Rectal smooth muscle tissue (tissue), 1 donor: ENCODE measurements at regions not wholly inside any gene's neighbourhood (a gene's known extent, or its start where the extent isn't known, plus 50 kb on each side); places are given as distances from the start of the nearest gene placed in this dataset.

ENCODE experiments used
- H3K27ac ChIP-seq: one replicate; pipeline ENCODE4 v1.7.0; 2013; ENCODE audit warnings: low read depth, low read length, inconsistent platforms
- H3K27me3 ChIP-seq: one replicate; pipeline ENCODE4 v1.7.0; 2013; ENCODE audit warnings: low read length; ENCODE audit not compliant: control insufficient read depth, insufficient read depth
- H3K36me3 ChIP-seq: one replicate; pipeline ENCODE4 v1.7.0; 2013; ENCODE audit warnings: low read length; ENCODE audit not compliant: control insufficient read depth, insufficient read depth
- H3K4me1 ChIP-seq: one replicate; pipeline ENCODE4 v1.7.0; 2013; ENCODE audit warnings: low read length; ENCODE audit not compliant: control insufficient read depth, insufficient read depth
- H3K4me3 ChIP-seq: one replicate; pipeline ENCODE4 v1.7.0; 2013; ENCODE audit warnings: low read length
- H3K9ac ChIP-seq: one replicate; pipeline ENCODE4 v1.7.0; 2013; ENCODE audit warnings: low read length

DNA sequence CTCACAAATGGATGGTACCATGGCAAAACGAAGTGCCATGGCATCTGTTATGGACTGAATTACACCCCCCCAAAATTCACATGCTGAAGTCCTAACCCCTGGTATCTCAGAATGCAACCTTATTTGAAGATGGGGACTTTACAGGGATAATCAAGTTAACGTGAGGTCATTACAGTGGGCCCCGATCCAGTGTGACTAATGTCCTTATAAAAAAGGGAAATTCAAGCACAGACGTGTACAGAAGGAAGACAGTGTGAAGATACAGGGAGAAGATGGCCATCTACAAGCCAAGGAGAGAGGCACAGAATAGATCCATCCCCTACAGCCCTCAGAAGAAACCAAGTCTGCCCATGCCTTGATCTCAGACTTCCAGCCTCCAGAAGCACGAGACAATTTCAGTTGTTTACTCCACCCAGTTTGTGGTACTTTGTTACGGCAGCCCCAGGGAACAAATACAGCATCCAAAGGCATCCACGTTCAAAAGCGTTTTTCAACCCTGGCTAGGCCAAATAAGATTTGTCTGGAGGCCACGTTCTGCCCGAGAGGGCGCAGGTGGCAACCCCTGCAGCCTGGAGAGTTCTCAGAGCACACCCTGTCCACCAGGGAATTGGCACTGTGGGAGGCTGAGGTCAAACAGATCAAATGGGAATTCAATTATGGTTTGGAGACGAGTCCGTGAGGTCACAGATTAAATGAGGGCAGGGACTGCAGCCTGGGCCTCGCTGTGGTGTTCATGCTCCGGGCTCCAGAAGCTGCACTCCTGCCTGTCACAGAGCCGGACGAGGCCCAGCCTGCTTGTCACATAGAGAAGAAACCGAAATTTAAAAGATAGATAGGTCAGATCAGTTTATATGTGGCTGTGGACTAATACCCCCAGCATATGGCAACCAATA, 494.8 kb downstream of the SHQ1 start:
- H3K27me3 ChIP-seq = no peaks in the 10 kb centered on the region
- H3K9ac ChIP-seq = no peak overlapping the region
- H3K4me1 ChIP-seq = no peaks in the 10 kb centered on the region
- no peak overlapping the region for H3K4me3 ChIP-seq
- H3K36me3 ChIP-seq = no peaks in the 10 kb centered on the region
- no peak overlapping the region for H3K27ac ChIP-seq

DNA sequence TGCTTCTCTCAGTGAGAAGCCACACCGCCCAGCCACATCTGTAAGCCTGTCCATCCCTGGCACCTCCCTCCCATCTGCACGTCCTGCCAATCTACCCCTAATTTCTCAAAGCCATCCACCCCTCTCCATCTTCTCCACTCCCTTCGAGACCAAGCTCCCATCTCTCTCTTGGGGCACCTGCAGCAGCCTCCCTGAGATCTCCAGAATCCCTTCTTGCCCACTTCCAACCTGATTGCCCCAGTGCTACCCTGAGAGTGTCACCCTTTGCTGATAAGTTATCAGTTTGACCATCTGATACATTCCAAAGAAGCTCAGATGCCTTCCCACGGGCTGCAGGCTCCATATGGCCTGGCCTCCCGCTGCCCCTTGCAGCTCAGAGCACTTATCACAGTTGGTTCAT, 496.1 kb downstream of the SHQ1 start:
- Histone ChIP-seq H3K27me3 (no peaks in the 10 kb centered on the region), H3K4me3 (no peak overlapping the region), H3K27ac (no peak overlapping the region), H3K4me1 (no peaks in the 10 kb centered on the region), H3K9ac (no peak overlapping the region), H3K36me3 (no peaks in the 10 kb centered on the region)

DNA sequence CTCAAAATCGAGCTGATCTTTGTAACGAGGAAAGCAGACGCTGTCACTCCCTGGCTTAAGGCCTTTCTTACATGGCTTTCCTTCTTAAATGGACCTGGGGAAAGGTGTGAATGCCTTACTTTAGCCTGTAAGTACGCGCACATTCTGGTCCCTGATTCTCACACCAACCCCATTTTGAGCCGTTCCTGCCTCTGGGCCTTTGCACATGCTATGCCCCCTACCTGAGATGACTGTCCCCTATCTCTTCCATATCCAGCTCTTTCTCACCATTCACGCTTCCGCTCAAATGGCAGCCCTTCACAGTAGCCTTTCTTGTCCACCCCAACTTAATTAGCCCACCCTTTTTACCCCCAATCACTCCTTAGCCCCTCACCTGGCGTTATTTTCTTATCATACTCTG, 496.7 kb downstream of the SHQ1 start:
- H3K4me1 ChIP-seq = no peaks in the 10 kb centered on the region
- H3K27me3 ChIP-seq = no peaks in the 10 kb centered on the region
- no peaks in the 10 kb centered on the region for H3K36me3 ChIP-seq
- no peak overlapping the region for H3K9ac ChIP-seq
- H3K27ac ChIP-seq = no peak overlapping the region
- H3K4me3 ChIP-seq = no peak overlapping the region

DNA sequence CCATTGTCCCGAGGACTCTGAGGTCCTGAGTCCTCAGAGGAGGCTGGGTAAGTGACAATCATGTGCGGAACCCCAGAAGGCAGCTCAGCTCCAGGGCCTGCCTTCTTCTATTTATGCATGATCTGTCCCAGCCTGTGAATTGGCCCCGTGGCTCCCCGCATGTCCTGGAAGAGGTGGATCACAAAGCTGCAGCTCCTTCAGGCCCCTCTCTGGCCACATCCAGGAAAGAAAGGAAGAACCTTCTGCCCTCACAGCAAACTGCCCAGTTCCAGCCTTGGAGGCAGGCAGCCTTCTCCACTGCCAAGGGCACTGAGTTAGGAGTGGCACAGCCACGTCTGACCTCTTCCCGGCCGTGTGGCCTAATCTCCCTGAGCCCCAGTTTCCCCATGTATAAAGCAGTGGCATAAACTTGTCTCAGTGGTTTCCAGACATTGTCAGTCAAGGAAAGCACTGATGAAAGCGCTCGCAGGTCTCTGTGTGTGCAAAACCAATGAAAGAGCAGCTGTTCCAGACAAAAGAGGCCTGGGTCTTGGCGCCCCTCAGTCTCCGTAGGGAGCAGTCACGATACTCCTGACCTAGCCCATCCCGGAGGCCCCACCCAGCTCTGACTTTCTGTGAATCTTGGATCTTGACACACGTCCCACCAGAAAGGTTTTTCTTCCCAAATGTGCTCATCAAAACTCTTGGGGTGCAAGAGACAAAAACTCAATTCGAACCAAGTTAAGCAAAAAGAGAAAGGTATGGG, 497.3 kb downstream of the SHQ1 start:
- H3K27ac ChIP-seq = no peak overlapping the region
- no peaks in the 10 kb centered on the region for H3K4me1 ChIP-seq
- no peaks in the 10 kb centered on the region for H3K27me3 ChIP-seq
- H3K36me3 ChIP-seq = no peaks in the 10 kb centered on the region
- no peak overlapping the region for H3K4me3 ChIP-seq
- no peak overlapping the region for H3K9ac ChIP-seq

DNA sequence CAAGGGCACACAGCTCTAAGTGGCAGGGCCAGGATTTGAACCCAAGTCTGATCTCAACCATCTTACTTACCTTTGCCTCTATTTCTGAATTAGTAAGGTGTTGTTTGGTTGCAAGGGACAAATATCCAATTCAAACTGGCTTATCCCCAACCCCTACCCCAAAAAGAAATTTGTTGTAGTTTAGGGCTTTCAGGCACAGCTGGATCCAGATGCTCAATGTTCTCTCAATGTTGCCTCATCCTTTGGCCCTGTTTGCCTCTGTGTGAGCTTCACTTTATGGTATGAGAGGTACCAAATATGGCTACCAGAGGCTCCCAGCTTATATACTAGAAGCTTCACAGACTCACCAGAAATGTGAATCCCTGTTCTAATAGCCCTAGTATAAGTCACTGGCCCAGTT, 499.9 kb downstream of the SHQ1 start:
- Histone ChIP-seq H3K27me3 (no peaks in the 10 kb centered on the region), H3K27ac (peak overlapping the region; percentile 34), H3K4me3 (no peak overlapping the region), H3K9ac (no peak overlapping the region), H3K4me1 (no peaks in the 10 kb centered on the region), H3K36me3 (no peaks in the 10 kb centered on the region)

DNA sequence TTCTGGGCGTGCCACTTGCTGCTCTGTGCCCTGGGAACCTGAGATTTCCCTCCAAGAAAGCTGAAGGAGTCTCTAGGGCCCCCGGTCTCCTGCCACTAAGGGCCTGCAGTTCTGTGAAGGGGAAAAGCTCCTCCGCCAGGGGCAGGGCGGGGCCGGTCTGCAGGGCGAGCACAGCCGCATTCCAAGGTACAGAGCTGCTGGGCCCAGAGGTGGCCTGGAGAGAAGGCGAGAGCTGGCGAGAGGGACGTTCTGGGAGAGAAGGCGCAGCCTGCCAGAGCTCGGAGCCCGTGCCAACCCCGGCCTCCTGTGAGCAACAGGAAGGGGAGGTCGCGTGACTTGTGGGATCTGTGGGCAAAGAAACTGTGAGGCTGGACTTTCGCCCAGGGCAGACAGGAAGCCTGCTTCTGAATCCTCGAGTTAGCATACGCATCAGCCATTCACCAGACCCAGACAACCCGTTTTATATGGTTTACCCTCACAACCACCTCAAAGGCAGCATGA, 500.4 kb downstream of the SHQ1 start:
- H3K9ac ChIP-seq = no peak overlapping the region
- no peaks in the 10 kb centered on the region for H3K27me3 ChIP-seq
- no peaks in the 10 kb centered on the region for H3K4me1 ChIP-seq
- H3K27ac ChIP-seq = peak overlapping the region; percentile 34
- H3K4me3 ChIP-seq = peak overlapping the region; percentile 20
- no peaks in the 10 kb centered on the region for H3K36me3 ChIP-seq

DNA sequence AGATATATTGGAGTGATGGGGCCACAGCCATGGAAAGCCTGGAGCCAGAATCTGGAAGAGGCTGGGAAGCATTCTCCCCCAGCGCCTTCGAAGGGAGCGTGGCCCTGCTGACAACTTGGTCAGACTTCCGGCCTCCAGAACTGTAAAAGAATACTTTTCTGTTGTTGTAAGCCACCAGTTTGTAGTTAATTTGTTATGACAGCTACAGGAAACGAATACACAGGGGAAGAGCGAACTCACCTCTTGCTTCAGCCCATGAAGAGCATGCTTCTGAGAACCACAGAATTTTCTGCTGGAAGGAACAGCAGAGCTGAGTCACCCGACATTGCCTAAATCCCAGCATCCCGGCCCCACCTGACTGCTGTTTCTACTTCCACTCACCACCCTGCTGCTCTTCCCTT, 501.7 kb downstream of the SHQ1 start:
- Histone ChIP-seq H3K27ac (no peak overlapping the region), H3K4me1 (no peaks in the 10 kb centered on the region), H3K9ac (no peak overlapping the region), H3K36me3 (no peaks in the 10 kb centered on the region), H3K4me3 (no peak overlapping the region), H3K27me3 (no peaks in the 10 kb centered on the region)

DNA sequence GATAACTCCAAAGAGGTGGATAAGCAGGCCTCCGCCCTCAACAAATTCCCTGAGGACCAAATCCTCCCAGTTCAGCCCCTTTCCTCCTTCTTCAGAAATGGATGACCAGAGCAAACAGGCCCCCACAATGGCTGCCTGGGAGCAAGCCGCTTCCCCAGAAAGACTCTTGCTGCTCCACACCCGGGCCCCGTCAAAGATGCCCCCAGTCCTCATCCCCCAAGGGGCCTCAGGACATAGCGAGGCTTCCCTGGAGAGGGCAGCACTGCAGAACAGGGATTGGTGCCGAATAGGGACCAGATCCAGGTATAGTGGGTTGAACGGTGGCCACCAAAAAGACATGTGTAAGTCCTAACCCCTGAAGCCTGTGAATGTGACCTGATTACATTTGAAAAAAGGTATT, 502.3 kb downstream of the SHQ1 start:
- Histone ChIP-seq H3K27ac (no peak overlapping the region), H3K9ac (no peak overlapping the region), H3K4me1 (no peaks in the 10 kb centered on the region), H3K4me3 (no peak overlapping the region), H3K27me3 (no peaks in the 10 kb centered on the region), H3K36me3 (no peaks in the 10 kb centered on the region)

DNA sequence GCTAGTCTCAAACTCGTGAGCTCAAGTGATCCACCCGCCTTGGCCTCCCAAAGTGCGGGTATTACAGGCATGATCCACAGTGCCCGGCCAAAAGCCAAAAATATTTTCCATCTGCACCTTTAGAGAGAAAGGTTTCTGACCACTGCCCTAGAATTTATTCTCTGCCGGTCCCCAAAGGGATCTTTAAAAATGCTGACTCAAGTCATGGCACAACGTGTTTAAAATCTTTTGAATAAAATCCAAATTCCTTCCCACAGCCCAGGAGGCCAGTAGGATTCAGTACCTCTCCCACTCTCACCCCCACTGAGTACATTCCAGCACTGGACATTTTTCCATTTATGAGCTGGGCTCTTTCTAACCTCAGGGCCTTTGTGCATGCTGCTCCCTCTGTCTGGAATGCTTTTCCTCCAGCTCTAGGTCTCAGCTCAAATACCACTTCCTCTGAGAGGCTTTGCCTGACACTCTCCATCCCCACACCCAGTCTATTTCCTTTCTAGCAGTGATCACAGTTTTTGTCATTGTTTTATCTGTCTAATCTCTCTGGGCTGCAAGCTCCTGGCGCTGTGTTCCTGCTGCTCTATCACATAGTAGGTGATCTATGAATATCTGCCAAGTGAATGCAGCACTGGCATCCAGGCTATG, 502.9 kb downstream of the SHQ1 start:
- no peaks in the 10 kb centered on the region for H3K27me3 ChIP-seq
- no peak overlapping the region for H3K9ac ChIP-seq
- no peak overlapping the region for H3K4me3 ChIP-seq
- H3K36me3 ChIP-seq = no peaks in the 10 kb centered on the region
- no peaks in the 10 kb centered on the region for H3K4me1 ChIP-seq
- H3K27ac ChIP-seq = no peak overlapping the region

DNA sequence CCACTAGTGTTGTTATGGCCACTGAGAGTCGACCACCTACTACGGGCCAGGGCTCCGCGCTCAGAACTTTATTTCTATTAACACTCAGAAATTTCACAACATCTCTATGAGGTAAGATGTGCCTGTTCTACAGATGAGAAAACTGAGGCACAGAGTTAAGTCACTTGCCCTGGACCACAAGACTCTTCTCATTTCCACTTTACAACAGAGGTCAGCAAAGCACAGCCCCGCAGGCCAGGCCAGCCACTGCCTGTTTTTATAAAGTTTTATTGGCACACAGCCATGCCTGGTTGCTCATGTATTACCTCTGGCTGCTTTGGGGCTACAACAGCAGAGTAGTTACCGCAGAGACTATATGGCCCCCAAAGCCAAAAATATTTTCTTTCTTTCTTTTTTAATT, 503.6 kb downstream of the SHQ1 start:
- Histone ChIP-seq H3K27me3 (no peaks in the 10 kb centered on the region), H3K4me3 (no peak overlapping the region), H3K4me1 (no peaks in the 10 kb centered on the region), H3K9ac (no peak overlapping the region), H3K27ac (no peak overlapping the region), H3K36me3 (no peaks in the 10 kb centered on the region)

DNA sequence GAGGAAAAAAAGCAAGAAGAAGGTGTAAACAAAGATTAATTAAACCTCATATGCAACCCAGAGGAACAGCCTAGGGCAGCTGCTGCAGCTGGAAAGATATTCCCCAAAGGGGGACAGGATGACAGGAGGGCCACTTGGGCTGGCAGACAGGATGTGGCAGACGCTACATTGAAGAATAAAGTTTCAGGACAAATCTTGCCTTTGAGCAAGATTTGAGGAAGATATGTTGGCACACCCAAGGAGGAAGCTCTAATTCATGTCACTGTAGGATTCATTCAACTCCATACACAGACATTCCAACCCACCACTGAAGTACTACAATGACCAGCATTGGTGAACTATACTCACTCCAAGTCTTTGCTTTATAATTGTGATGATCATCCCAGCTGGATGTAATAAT, 504.0 kb downstream of the SHQ1 start:
- H3K27ac ChIP-seq = no peak overlapping the region
- H3K27me3 ChIP-seq = no peaks in the 10 kb centered on the region
- H3K36me3 ChIP-seq = no peaks in the 10 kb centered on the region
- no peaks in the 10 kb centered on the region for H3K4me1 ChIP-seq
- H3K4me3 ChIP-seq = no peak overlapping the region
- H3K9ac ChIP-seq = no peak overlapping the region

DNA sequence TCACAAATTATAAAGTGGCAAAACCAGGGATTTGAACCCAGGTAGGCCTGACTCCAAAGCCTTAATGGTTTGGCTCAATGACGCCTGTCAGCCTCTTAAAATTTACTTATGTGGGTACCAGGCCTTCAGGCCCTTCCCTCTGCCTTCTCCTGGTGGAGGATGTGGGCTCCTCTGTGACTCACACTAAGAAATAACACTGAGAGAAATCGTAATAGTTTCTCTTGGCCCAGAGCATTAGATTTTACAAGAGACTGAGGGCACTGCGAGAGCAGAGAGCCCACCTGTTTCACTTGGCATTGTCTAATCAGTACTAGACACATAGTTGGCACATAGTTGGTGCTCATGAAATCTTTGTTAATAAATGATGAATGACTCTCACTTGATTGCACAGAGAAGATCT, 505.2 kb downstream of the SHQ1 start:
- H3K27me3 ChIP-seq = no peaks in the 10 kb centered on the region
- no peaks in the 10 kb centered on the region for H3K4me1 ChIP-seq
- no peak overlapping the region for H3K4me3 ChIP-seq
- no peak overlapping the region for H3K27ac ChIP-seq
- H3K9ac ChIP-seq = no peak overlapping the region
- no peaks in the 10 kb centered on the region for H3K36me3 ChIP-seq
